Stimulated activated naive CD8-positive, alpha-beta T cell treated with anti-CD3 and anti-CD28 coated beads, Interleukin-15, amount 100 ng/mL, for 72 hours (primary cell): ENCODE measurements at regions not wholly inside any gene's neighbourhood (a gene's known extent, or its start where the extent isn't known, plus 50 kb on each side); places are given as distances from the start of the nearest gene placed in this dataset.

Experiments used
- ATAC-seq: fragments of 150-1000 bp; cut with Tn5 transposase; 2 replicates; pipeline ENCODE4 v1.10.0; 2021; ENCODE audit warnings: mild to moderate bottlenecking, moderate library complexity
- DNase-seq, 2 donors: peaks; one replicate each; pipeline ENCODE4 v3.0.0; 2021 to 2022
- H3K27ac Mint-ChIP-seq, 2 donors: one replicate each; pipeline ENCODE4 v1.8.0; 2022; ENCODE audit warnings: mild to moderate bottlenecking in 2 of 2, mixed read lengths in 2 of 2, moderate library complexity in 2 of 2
- H3K27me3 Mint-ChIP-seq: one replicate; pipeline ENCODE4 v1.8.0; 2022; ENCODE audit warnings: mixed read lengths
- H3K4me1 Mint-ChIP-seq: one replicate; pipeline ENCODE4 v1.8.0; 2022; ENCODE audit warnings: mild to moderate bottlenecking, mixed read lengths
- H3K4me3 Mint-ChIP-seq, 2 donors: one replicate each; pipeline ENCODE4 v1.8.0; 2022; ENCODE audit warnings: mild to moderate bottlenecking in 2 of 2, mixed read lengths in 2 of 2, moderate library complexity in 1 of 2
- H3K9me3 Mint-ChIP-seq, 2 donors: one replicate each; pipeline ENCODE4 v1.8.0; 2022; ENCODE audit warnings: mixed read lengths in 2 of 2

DNA sequence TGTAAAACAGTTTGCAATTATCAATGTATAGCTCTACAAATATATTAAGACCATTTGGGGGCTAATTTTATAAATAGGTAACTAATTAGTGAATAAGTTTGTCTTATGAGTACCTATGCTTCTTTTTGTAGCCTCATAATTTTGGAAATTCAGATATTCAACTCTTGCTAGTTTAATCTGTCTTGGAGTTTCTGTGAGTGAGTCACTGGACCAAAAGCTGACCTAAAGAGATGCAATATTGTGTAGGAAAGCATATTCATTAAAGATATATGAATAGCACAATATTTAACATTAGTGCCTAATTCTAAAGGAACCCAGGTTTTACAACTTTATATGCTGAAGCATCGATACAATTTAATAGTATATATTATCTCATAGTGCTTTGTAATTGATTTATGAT is 161.3 kb upstream of the PCDH18 start:
- no peaks in the 10 kb centered on the region for H3K27me3 Mint-ChIP-seq
- no peak overlapping the region for H3K4me3 Mint-ChIP-seq
- no peak overlapping the region for H3K27ac Mint-ChIP-seq
- peaks cover 3 to 11% of the 10 kb centered on the region in 2 donors for H3K9me3 Mint-ChIP-seq
- ATAC-seq = no peak
- DNase-seq = no peak
- H3K4me1 Mint-ChIP-seq = no peaks in the 10 kb centered on the region

DNA sequence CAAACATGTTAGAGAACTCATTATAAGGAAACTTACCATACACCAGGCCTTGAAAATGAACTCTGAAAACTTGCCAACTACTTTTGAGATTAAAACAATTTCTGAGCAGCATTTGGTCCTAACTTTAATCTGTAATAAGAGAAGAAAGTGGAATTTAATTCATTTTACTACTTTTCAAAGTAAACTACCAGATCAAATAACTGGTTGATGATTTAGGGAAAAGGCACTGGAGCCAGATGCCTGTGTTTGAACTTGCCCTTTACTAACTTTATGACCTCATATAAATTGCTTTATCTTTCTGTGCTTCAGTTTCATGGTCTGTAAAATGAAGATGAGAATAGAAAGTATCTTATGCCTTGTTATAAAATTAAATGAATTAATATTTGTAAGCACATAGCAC is 159.9 kb upstream of the PCDH18 start:
- H3K4me3 Mint-ChIP-seq = no peak overlapping the region
- no peak overlapping the region for H3K27ac Mint-ChIP-seq
- no peaks in the 10 kb centered on the region for H3K27me3 Mint-ChIP-seq
- peaks cover 0 to 6% of the 10 kb centered on the region in 2 donors for H3K9me3 Mint-ChIP-seq
- H3K4me1 Mint-ChIP-seq = no peaks in the 10 kb centered on the region
- DNase-seq (no peak), ATAC-seq (no peak)

DNA sequence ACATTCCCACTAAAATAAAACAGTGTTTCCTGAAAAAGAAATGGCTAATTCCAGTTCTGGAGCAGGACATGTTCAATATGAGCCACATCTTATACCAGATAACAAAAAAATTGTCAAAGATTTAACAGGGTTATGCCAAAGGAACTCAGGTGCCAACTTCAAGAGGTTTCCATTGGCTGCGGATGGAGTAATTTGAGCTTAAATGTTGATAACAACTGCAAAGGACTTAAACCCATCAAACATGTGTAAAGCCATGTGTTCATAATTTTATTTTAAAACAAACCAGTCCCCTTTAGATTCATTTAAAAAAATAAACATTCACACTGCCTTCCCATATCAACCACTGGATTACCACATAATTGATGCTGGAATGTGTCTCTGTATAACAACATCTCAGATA is 156.4 kb upstream of the PCDH18 start:
- ATAC-seq (no peak), DNase-seq (no peak)
- Mint-ChIP-seq H3K27ac (no peak overlapping the region), H3K27me3 (no peaks in the 10 kb centered on the region), H3K4me3 (no peak overlapping the region), H3K4me1 (no peaks in the 10 kb centered on the region), H3K9me3 (peaks cover 0 to 7% of the 10 kb centered on the region in 2 donors)

DNA sequence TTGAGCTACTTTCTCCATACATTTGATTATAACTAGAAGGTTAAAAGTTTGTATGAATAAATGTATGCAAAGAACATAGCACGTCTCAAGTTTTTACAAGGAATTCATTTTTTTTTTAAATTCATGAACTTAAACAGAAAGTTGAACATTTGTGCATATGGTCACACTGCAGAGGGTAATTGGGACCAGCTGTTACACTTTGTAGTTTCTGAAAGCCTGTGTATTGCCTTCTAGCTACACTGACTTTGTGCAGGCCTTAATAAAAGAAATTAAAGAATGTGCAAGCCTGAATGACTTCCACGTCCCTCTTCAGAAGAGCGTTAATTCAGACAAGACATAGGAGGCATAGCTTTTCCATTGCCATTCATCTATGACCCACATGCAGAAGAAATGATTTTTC is 153.1 kb upstream of the PCDH18 start:
- no peaks in the 10 kb centered on the region for H3K27me3 Mint-ChIP-seq
- ATAC-seq = no peak
- peaks cover 0 to 7% of the 10 kb centered on the region in 2 donors for H3K9me3 Mint-ChIP-seq
- no peak overlapping the region for H3K27ac Mint-ChIP-seq
- no peak for DNase-seq
- no peak overlapping the region for H3K4me3 Mint-ChIP-seq
- H3K4me1 Mint-ChIP-seq = no peaks in the 10 kb centered on the region

DNA sequence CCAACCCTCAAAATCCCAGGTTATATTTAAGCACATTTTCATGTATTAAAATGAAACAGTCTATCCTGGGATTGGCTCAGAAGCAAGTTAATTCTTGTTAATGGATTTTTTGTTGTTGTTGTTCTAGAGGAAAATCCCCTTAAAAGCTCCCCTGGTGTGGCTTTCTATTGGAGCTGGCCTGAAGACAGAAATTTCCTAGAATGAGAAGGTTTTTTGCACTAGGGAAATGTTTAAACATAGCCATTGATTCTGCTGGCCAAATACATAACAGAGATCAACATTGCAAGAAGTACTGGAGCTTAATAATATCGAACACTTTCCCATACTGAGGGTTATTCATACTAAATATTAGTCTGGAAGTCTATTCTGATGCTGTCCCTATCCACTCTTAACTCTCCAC is 148.8 kb upstream of the PCDH18 start:
- Mint-ChIP-seq H3K27me3 (no peaks in the 10 kb centered on the region), H3K9me3 (peaks cover 0 to 10% of the 10 kb centered on the region in 2 donors), H3K4me3 (no peak overlapping the region), H3K4me1 (no peaks in the 10 kb centered on the region), H3K27ac (no peak overlapping the region)
- DNase-seq (no peak), ATAC-seq (no peak)

DNA sequence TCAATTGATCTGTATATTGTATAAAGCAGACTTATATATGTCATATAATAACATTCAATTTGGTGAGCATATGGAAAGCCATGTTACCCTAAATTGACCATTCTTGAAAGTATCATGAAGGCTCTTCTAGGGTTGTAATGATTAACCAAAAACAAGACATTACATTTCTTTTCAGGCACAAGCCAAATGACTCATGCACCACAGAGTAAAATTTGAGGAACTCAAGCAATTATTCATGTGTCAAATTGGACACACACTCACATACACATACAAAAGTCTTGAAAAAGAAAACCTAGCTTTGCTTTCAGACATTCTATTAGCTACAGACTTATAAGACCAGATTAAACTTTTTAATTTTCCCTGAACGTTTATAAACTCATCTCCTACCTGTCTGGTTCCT is 146.5 kb upstream of the PCDH18 start:
- H3K9me3 Mint-ChIP-seq = peaks cover 0 to 10% of the 10 kb centered on the region in 2 donors
- no peak for ATAC-seq
- no peak overlapping the region for H3K27ac Mint-ChIP-seq
- H3K4me3 Mint-ChIP-seq = no peak overlapping the region
- H3K27me3 Mint-ChIP-seq = no peaks in the 10 kb centered on the region
- H3K4me1 Mint-ChIP-seq = no peaks in the 10 kb centered on the region
- no peak for DNase-seq

DNA sequence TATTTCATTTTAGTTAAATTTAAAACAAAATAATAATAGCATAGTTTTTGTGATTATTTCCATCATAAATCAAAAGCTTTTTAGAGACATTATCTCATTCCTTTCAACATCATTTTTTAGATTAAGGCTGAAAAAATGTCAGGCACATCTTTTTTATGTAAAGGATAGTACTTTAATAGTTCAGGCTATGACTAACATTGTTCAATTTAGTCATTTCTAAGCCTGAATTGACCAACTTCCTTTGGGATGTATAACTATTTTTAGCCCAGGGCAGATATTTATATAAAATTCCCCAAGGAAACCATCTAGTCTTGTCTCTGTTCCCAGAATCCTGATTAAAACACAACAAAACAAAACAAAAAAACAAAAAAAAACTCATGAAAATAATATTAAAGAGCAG is 145.6 kb upstream of the PCDH18 start:
- DNase-seq (no peak), ATAC-seq (no peak)
- Mint-ChIP-seq H3K9me3 (peaks cover 0 to 10% of the 10 kb centered on the region in 2 donors), H3K4me3 (no peak overlapping the region), H3K4me1 (no peaks in the 10 kb centered on the region), H3K27ac (no peak overlapping the region), H3K27me3 (no peaks in the 10 kb centered on the region)

DNA sequence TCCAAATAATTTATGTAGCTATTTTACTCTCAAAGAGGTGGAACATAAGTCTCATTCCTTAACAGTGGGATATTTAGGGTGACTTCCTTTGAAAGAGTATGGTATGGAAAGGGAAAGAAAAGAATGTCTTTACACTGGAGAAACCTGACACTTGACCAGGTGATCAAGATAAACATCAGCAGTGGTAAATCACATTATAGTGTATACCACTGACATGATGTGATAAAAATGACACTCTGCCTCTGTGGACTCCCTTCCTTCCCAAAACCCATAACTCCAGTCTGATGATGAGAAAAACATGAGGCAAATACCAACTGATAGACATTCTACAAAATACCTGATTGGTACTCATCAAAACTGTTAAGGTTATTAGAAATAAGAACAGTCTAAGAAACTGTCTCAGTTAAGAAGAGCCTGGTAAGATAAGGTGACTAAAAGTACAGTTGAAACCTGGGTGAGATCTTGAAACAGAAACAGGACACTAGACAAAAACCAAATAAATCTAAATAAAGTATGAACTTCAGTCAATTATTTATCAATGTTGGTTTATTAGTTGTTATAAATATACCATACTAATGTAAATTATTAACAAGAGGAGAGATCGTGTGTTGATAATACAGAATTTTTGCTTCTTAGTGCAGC is 144.2 kb upstream of the PCDH18 start:
- Mint-ChIP-seq H3K4me1 (no peaks in the 10 kb centered on the region), H3K27ac (no peak overlapping the region)

DNA sequence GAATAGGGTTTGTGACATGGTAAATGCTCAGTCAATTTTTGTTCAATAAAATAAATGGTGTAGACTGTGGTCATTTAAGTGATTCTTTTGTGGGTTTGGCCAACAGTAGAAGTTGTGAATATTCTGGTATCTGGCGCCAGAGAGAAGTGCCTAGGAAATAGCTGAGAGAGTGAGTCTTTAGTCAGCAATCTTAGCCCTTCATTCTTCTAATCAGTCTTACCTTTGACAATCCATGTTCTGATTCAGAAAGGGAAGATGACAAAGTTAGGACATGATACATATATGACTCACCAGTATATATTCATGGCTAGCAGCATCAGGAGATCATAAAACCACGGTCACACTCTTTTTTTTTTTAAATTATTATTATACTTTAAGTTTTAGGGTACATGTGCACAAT is 141.8 kb upstream of the PCDH18 start:
- Mint-ChIP-seq H3K9me3 (peaks cover 0 to 10% of the 10 kb centered on the region in 2 donors), H3K4me1 (no peaks in the 10 kb centered on the region), H3K27ac (no peak overlapping the region), H3K27me3 (no peaks in the 10 kb centered on the region), H3K4me3 (no peak overlapping the region)
- ATAC-seq (no peak), DNase-seq (no peak)

More for the DNA sequence above, 144.2 kb upstream of the PCDH18 start:
- DNase-seq (no peak), ATAC-seq (no peak)
- no peak overlapping the region for H3K4me3 Mint-ChIP-seq
- H3K27me3 Mint-ChIP-seq = no peaks in the 10 kb centered on the region
- H3K9me3 Mint-ChIP-seq = peaks cover 0 to 10% of the 10 kb centered on the region in 2 donors

DNA sequence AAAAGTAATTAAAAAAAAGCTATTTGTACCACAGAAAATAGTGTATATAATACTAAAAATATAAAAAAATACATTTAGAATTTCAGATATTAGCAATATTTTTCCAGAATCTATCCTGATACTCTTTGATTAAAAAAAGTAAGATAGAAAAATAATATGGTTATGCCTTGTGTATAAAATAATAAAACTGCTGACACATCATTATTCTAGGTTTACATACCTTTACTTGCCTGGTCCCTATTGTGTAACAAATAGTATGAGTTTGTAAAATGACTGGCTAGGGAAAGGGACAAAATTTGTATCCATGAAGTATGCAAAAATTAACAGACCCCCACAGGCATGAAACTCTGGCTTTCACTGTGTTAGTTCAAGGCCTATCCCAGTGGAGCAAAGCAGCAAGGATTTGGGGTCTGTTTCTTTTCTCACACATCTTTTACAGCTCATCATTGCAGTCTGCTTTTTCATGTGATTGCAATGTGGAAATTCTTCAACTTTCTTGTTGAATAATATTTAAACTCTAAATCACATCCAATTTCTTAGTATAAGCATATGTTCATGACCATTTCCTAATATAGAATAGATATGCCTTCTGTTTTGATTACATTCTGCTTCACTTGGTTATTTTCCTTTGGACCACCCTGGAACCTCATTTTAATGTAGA is 136.7 kb upstream of the PCDH18 start:
- DNase-seq (no peak), ATAC-seq (no peak)
- Mint-ChIP-seq H3K4me3 (no peak overlapping the region), H3K27ac (no peak overlapping the region), H3K9me3 (peaks cover 0 to 5% of the 10 kb centered on the region in 2 donors), H3K4me1 (no peaks in the 10 kb centered on the region), H3K27me3 (no peaks in the 10 kb centered on the region)

DNA sequence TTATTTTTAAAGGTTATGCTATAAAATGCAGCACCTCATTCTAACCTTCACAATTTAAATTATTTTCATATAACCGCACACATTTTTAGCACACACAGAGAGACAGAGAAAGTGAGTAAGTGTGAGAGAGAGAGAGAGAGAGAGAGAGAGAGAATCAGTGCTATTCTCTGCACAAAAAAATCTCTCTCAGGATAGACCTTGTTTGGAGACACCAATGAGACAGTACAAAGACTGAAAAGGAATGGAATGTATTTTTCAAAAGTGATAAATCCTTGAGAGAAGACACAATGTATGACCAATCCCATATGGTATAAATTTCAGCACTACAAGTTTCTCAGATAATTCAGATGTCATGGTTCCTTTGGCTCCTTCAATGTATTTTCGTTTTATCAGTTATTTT is 132.1 kb upstream of the PCDH18 start:
- H3K27me3 Mint-ChIP-seq = no peaks in the 10 kb centered on the region
- no peaks in the 10 kb centered on the region for H3K4me1 Mint-ChIP-seq
- no peak overlapping the region for H3K4me3 Mint-ChIP-seq
- no peak overlapping the region for H3K27ac Mint-ChIP-seq
- H3K9me3 Mint-ChIP-seq = peaks cover 0 to 9% of the 10 kb centered on the region in 2 donors
- DNase-seq = no peak
- no peak for ATAC-seq

DNA sequence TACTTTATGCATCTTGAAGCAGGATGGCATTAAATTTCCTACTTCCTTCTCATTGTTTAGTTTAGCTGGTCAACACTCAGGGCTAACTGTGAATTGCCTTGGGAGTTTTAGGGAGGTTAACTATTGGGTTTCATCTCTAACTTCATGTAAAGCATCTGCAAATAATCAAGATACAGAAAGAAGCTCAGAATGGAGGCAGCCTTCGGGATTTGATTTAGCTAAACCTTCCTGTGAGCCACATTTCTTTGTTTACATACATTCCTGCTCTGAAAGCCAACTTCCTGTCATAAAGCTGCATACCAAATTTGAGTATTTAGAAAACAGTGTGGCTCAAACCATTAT is 131.7 kb upstream of the PCDH18 start:
- Mint-ChIP-seq H3K4me3 (no peak overlapping the region), H3K4me1 (no peaks in the 10 kb centered on the region), H3K27me3 (no peaks in the 10 kb centered on the region), H3K27ac (no peak overlapping the region), H3K9me3 (peaks cover 0 to 9% of the 10 kb centered on the region in 2 donors)
- DNase-seq (no peak), ATAC-seq (no peak)

DNA sequence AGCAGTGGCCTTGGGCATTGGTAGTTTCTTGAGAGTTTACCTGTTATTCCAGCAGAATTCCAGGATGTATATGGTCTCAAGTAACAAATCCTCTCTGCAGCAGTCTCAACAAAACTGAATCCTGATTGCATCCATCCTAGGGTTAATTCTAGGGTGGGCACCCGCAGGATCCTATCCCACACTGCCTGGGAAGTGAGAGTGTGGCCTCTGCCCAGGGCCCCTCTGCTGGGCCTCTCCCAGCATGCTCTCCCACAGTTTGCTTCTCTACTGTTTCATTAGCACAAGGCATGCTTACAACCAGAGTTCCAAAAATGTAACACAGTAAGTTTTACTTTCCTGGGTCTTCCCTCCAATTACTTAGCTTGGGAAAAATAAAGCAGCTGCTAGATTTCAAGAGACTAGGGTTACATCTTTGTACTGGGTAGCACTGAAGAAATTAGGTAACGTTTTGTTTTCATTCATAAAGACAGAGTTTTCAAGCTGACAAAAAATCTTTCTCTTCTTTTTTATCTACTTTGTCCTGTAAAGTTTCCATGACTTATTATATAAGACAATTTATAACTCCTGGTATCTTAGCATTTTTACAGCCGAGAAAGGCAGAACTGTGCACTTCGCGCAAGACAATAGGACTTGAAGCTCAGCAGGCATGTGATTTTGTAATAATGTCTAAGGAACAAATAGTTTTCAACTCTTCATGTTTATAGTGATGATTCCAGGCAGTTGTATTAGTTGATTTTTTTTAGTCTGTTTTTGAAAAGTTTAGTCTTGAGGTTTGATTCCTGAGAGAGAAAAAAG is 131.2 kb upstream of the PCDH18 start:
- ATAC-seq (no peak), DNase-seq (no peak)
- Mint-ChIP-seq H3K27me3 (no peaks in the 10 kb centered on the region), H3K27ac (no peak overlapping the region), H3K4me3 (no peak overlapping the region), H3K9me3 (peaks cover 0 to 10% of the 10 kb centered on the region in 2 donors), H3K4me1 (no peaks in the 10 kb centered on the region)

DNA sequence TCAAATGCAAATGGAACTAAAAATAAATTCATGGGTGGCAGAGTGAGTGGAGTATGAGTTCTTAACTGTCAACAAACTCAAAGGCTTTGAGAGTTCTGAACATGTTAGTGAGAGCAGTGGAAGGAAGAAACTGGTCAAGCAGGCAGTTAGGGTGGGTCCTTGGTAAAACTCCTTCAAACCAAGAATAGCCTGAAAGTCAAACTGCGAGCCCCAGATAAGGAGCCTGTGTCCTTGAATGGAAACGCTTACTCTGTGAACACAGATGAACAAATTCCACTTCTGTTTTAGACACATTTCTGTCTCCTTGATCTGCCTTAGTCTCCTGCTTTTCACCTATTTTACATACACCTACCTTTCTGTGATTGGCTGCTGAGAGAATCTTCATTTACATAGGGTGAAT is 129.4 kb upstream of the PCDH18 start:
- H3K4me1 Mint-ChIP-seq = no peaks in the 10 kb centered on the region
- peaks cover 0 to 15% of the 10 kb centered on the region in 2 donors for H3K9me3 Mint-ChIP-seq
- no peak overlapping the region for H3K27ac Mint-ChIP-seq
- no peak for ATAC-seq
- H3K27me3 Mint-ChIP-seq = no peaks in the 10 kb centered on the region
- DNase-seq = no peak
- H3K4me3 Mint-ChIP-seq = no peak overlapping the region

DNA sequence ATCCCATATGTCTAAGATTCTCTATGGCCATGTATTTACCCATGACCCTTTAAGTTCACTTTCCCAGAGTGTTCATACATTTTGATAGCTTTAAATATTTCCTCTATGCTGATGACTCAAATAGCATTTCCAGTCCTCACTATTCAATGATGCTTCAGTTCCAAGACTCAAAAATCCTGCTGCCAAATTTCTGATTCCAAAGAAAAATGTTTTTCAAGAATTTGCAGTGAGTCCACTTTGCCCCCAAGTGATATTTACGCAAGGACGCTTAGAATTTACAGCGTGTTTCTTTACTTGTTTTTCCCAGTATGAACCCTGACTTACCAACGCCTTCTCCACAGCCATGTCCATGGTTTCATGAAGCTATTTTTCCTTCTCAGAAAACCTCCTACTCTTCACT is 127.9 kb upstream of the PCDH18 start:
- H3K27me3 Mint-ChIP-seq = no peaks in the 10 kb centered on the region
- DNase-seq (no peak), ATAC-seq (no peak)
- peaks cover 0 to 12% of the 10 kb centered on the region in 2 donors for H3K9me3 Mint-ChIP-seq
- H3K4me1 Mint-ChIP-seq = no peaks in the 10 kb centered on the region
- no peak overlapping the region for H3K4me3 Mint-ChIP-seq
- H3K27ac Mint-ChIP-seq = no peak overlapping the region

DNA sequence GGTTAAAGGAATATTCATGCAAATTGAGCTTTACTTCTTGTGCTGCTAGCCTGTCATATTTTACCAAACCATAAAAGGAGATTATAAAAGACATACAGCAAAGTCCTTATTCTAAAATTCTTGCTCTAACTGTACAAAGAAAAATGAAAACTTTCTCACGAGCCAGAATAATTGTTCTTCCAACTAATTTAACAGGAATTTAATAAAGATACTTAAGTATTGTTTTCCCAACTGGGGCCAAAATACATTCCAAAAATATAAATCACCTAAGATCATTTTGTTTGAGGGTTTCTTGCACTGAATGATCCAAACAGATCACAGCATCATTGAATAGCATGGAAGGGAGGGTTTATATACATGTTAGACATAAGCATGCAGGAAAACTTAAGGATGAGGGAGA is 127.1 kb upstream of the PCDH18 start:
- H3K27ac Mint-ChIP-seq = no peak overlapping the region
- no peaks in the 10 kb centered on the region for H3K4me1 Mint-ChIP-seq
- DNase-seq (no peak), ATAC-seq (no peak)
- peaks cover 0 to 10% of the 10 kb centered on the region in 2 donors for H3K9me3 Mint-ChIP-seq
- no peaks in the 10 kb centered on the region for H3K27me3 Mint-ChIP-seq
- H3K4me3 Mint-ChIP-seq = no peak overlapping the region
